SK-N-SH treated with all-trans-retinoic acid at 6 μM for 48 hours (cell line): ENCODE measurements at regions not wholly inside any gene's neighbourhood (a gene's known extent, or its start where the extent isn't known, plus 50 kb on each side); places are given as distances from the start of the nearest gene placed in this dataset.

Experiments
- GLIS3 ChIP-seq: fragments of 250-450 bp; sonication (Bioruptor Pico); IDR thresholded peaks from 2 replicates; pipeline ENCODE4 v1.5.0; 2020; ENCODE audit warnings: mild to moderate bottlenecking, moderate library complexity
- ZFP3 ChIP-seq: fragments of 250-450 bp; sonication (Bioruptor Pico); IDR thresholded peaks from 2 replicates; pipeline ENCODE4 v1.5.0; 2020; ENCODE audit warnings: mild to moderate bottlenecking, moderate library complexity
- ZFP30 ChIP-seq: fragments of 450-650 bp; formaldehyde crosslinking; IDR thresholded peaks from 2 replicates; pipeline ENCODE4 v1.5.0; 2022; ENCODE audit warnings: mild to moderate bottlenecking, moderate library complexity
- TF ChIP-seq, protein P1 (sequence below): fragments of 250-450 bp; sonication (Bioruptor Pico); IDR thresholded peaks from 2 replicates; pipeline ENCODE4 v1.5.1; 2020; ENCODE audit warnings: low read depth, mild to moderate bottlenecking, moderate library complexity
- TF ChIP-seq, protein P2 (sequence below): fragments of 250-450 bp; sonication (Bioruptor Pico); IDR thresholded peaks from 2 replicates; pipeline ENCODE4 v1.8.0; 2021; ENCODE audit warnings: low read depth, mild to moderate bottlenecking, moderate library complexity, borderline replicate concordance

DNA sequence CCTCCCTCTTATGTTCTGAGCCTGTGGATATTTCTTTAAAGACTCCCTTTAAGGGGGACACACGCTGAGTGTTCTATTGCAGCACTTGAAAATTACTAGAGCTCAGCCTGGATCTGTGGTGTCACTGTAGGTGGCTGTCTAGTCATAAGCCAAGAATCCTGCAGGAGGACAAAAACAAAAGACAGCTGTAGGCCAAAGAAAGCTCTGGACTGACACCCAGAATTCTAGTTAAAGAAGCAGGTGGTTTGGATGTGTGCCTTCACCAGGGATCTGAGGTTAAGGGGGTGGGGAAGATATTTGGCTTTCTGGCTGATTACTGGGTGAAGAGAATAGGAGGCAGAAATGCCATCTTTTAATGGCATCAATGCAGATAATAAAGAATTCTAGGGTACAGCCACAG lies 842.5 kb upstream of the NXPH2 start:
- TF ChIP-seq ZFP3 (CRISPR knock-in tag) (no peak), GLIS3 (CRISPR knock-in tag) (no peak), ZFP30 (no peak)
- TF ChIP-seq, protein P1, sequence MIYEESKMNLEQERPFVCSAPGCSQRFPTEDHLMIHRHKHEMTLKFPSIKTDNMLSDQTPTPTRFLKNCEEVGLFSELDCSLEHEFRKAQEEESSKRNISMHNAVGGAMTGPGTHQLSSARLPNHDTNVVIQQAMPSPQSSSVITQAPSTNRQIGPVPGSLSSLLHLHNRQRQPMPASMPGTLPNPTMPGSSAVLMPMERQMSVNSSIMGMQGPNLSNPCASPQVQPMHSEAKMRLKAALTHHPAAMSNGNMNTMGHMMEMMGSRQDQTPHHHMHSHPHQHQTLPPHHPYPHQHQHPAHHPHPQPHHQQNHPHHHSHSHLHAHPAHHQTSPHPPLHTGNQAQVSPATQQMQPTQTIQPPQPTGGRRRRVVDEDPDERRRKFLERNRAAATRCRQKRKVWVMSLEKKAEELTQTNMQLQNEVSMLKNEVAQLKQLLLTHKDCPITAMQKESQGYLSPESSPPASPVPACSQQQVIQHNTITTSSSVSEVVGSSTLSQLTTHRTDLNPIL (CRISPR knock-in tag), result no peak
- TF ChIP-seq, protein P2, sequence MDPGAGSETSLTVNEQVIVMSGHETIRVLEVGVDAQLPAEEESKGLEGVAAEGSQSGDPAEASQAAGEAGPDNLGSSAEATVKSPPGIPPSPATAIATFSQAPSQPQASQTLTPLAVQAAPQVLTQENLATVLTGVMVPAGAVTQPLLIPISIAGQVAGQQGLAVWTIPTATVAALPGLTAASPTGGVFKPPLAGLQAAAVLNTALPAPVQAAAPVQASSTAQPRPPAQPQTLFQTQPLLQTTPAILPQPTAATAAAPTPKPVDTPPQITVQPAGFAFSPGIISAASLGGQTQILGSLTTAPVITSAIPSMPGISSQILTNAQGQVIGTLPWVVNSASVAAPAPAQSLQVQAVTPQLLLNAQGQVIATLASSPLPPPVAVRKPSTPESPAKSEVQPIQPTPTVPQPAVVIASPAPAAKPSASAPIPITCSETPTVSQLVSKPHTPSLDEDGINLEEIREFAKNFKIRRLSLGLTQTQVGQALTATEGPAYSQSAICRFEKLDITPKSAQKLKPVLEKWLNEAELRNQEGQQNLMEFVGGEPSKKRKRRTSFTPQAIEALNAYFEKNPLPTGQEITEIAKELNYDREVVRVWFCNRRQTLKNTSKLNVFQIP (CRISPR knock-in tag), result no peak
